PFSK-1 (cell line): ENCODE measurements at regions not wholly inside any gene's neighbourhood (a gene's known extent, or its start where the extent isn't known, plus 50 kb on each side); places are given as distances from the start of the nearest gene placed in this dataset.

ENCODE experiments used
- FOXP2 ChIP-seq: optimal IDR thresholded peaks from 2 replicates; pipeline ENCODE3; 2011; ENCODE audit warnings: borderline replicate concordance, control low read depth, inconsistent platforms; ENCODE audit not compliant: insufficient read depth; ENCODE audit errors: extremely low read length, extremely low read depth
- POLR2AphosphoS5 ChIP-seq: IDR thresholded peaks from 2 replicates; pipeline ENCODE4 v1.6.1; 2012; ENCODE audit warnings: low read depth, mild to moderate bottlenecking, control low read depth, low read length, moderate library complexity
- REST ChIP-seq, 2 experiments: IDR thresholded peaks; 2 replicates each; pipeline versions ENCODE4 v1.6.1 to v1.8.0; 2011 to 2012; ENCODE audit warnings: low read depth in 2 of 2, low read length in 2 of 2, control low read depth in 1 of 2, inconsistent platforms in 1 of 2, mild to moderate bottlenecking in 1 of 2, moderate library complexity in 1 of 2; ENCODE audit not compliant: insufficient read depth in 1 of 2
- SIN3A ChIP-seq: IDR thresholded peaks from 2 replicates; pipeline ENCODE4 v1.6.1; 2012; ENCODE audit warnings: mild to moderate bottlenecking, low read length, moderate library complexity, borderline replicate concordance; ENCODE audit not compliant: insufficient read depth
- TAF1 ChIP-seq: IDR thresholded peaks from 2 replicates; pipeline ENCODE4 v1.6.1; 2012; ENCODE audit warnings: low read length, control low read depth, borderline replicate concordance; ENCODE audit not compliant: insufficient read depth

DNA sequence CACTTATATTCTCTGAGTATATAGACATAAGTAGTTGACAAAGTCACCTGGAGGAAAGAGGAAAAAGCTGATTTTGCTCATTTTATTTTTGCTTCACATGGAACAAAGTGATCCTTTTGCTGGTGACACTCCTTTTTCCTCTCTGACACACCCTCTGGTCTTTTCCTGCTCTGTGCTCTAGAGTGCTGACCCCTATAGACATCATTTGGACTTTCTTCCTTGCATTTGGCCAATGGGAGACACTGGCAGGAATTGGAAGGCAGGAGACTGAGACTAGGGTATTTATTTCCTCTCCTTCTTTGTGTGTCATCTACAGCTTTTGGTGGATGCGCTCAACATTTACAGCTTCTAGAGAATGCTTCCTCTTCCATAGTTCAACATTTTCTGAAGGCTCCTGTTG, 1078.1 kb downstream of the SORCS1 start:
- TF ChIP-seq TAF1 (no peak), REST (IDR thresholded peaks at IDR 0.05; ENCODE audit: insufficient read depth in 1 of 2, low read depth in 2 of 2, low read length in 2 of 2) (no peak), POLR2AphosphoS5 (no peak), SIN3A (no peak), FOXP2 (no peak)
